ENCODE measurements at regions not wholly inside any gene's neighbourhood (a gene's known extent, or its start where the extent isn't known, plus 50 kb on each side); places are given as distances from the start of the nearest gene placed in this dataset.

- TF ChIP-seq CTCF (IDR thresholded peaks at IDR 0.05) (no peak), POLR2AphosphoS5 (IDR thresholded peaks at IDR 0.05; ENCODE audit: low read depth, low read length) (no peak), SIN3A (IDR thresholded peaks at IDR 0.05; ENCODE audit: borderline replicate concordance, insufficient read depth, low read depth, low read length) (no peak)
- TF ChIP-seq, protein P1, sequence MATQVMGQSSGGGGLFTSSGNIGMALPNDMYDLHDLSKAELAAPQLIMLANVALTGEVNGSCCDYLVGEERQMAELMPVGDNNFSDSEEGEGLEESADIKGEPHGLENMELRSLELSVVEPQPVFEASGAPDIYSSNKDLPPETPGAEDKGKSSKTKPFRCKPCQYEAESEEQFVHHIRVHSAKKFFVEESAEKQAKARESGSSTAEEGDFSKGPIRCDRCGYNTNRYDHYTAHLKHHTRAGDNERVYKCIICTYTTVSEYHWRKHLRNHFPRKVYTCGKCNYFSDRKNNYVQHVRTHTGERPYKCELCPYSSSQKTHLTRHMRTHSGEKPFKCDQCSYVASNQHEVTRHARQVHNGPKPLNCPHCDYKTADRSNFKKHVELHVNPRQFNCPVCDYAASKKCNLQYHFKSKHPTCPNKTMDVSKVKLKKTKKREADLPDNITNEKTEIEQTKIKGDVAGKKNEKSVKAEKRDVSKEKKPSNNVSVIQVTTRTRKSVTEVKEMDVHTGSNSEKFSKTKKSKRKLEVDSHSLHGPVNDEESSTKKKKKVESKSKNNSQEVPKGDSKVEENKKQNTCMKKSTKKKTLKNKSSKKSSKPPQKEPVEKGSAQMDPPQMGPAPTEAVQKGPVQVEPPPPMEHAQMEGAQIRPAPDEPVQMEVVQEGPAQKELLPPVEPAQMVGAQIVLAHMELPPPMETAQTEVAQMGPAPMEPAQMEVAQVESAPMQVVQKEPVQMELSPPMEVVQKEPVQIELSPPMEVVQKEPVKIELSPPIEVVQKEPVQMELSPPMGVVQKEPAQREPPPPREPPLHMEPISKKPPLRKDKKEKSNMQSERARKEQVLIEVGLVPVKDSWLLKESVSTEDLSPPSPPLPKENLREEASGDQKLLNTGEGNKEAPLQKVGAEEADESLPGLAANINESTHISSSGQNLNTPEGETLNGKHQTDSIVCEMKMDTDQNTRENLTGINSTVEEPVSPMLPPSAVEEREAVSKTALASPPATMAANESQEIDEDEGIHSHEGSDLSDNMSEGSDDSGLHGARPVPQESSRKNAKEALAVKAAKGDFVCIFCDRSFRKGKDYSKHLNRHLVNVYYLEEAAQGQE (IDR thresholded peaks at IDR 0.05; ENCODE audit: insufficient read depth in 1 of 2, low read depth in 2 of 2, low read length in 1 of 2), result no peak
Observed at GRCh38 chr1:213443415-213443814, 392.4 kb downstream of the RPS6KC1 start.

Data from Panc1 (cell line).